PFSK-1 (cell line): ENCODE measurements at regions not wholly inside any gene's neighbourhood (a gene's known extent, or its start where the extent isn't known, plus 50 kb on each side); places are given as distances from the start of the nearest gene placed in this dataset.

Experiments
- POLR2AphosphoS5 ChIP-seq: IDR thresholded peaks from 2 replicates; pipeline ENCODE4 v1.6.1; 2012; ENCODE audit warnings: low read depth, mild to moderate bottlenecking, control low read depth, low read length, moderate library complexity
- REST ChIP-seq, 2 experiments: IDR thresholded peaks; 2 replicates each; pipeline versions ENCODE4 v1.6.1 to v1.8.0; 2011 to 2012; ENCODE audit warnings: low read depth in 2 of 2, low read length in 2 of 2, control low read depth in 1 of 2, inconsistent platforms in 1 of 2, mild to moderate bottlenecking in 1 of 2, moderate library complexity in 1 of 2; ENCODE audit not compliant: insufficient read depth in 1 of 2
- SIN3A ChIP-seq: IDR thresholded peaks from 2 replicates; pipeline ENCODE4 v1.6.1; 2012; ENCODE audit warnings: mild to moderate bottlenecking, low read length, moderate library complexity, borderline replicate concordance; ENCODE audit not compliant: insufficient read depth

- TF ChIP-seq SIN3A = no peak
- TF ChIP-seq POLR2AphosphoS5 = no peak
- no peak for TF ChIP-seq REST (IDR thresholded peaks at IDR 0.05; ENCODE audit: insufficient read depth in 1 of 2, low read depth in 2 of 2, low read length in 2 of 2)
Observed at GRCh38 chr9:29668732-29669131, 2095.5 kb upstream of the C9orf72 start.
